GM18502 (cell line): ENCODE measurements at regions not wholly inside any gene's neighbourhood (a gene's known extent, or its start where the extent isn't known, plus 50 kb on each side); places are given as distances from the start of the nearest gene placed in this dataset.
"Not testable (repeated sequence)": the region's sequence is repeated elsewhere in the genome, so short reads cannot be mapped to it uniquely, and the experiment has no call there.

Experiments used
- ATAC-seq: cut with Tn5 transposase; IDR thresholded peaks from one replicate; pipeline ENCODE4 v1.9.1; 2021; ENCODE audit warnings: mild to moderate bottlenecking; ENCODE audit not compliant: unreplicated experiment, poor library complexity

GRCh38 chr12:73180734-73181133 is 908.6 kb downstream of the TRHDE start:
- no peak for ATAC-seq

DNA sequence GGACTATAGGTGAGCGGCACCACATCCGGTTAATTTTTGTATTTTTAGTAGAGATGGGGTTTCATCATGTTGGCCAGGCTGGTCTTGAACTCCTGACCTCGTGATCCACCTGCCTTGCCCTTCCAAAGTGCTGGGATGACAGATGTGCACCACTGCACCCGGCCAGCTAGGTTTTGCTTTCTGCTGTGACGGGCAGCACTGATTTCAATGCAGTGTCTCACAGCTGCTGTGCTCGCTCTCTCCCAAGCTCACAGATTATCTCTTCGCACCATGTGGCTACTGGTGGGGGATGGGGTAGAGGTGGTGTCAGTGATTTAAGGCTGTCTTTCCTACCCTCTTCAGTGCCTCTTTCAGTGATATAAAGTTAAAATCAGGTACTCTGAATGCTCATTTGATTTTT is 909.1 kb downstream of the TRHDE start:
- no peak for ATAC-seq

DNA sequence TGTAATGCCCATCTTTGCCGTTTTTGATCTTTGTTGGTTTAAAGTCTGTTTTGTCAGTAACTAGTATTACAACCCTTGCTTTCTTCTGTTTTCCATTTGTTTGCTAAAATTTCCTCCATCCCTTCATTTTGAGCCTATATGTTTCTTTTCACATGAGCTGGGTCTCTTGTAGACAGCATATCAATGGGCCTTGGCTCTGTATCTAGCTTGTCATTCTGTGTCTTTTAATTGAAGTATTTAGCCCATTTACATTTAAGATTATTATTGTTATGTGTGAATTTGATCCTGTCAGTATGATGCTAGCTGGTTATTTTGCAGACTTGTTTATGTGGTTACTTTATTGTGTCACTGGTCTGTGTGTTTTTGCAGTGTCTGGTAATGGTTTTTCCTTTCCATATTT is 913.2 kb downstream of the TRHDE start:
- no peak for ATAC-seq

DNA sequence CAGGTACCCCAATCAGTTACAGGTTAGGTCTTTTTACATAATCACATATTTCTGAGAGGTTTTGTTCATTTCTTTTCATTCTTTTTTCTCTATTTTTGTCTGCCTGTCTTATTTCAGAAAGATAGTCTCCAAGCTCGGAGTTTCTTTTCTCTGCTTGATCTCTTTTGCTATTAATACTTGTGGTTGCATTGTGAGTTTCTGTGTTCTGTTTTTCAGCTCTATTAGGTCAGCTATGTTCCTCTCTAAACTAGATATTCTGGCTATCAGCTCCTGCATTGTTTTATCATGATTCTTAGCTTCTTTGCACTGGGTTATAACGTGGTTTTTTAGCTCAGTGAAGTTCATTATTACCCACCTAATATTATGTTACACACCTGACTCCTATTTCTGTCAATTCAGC is 914.1 kb downstream of the TRHDE start:
- no peak for ATAC-seq

- ATAC-seq: no peak
Measured at GRCh38 chr12:73187765-73188164, 915.6 kb downstream of the TRHDE start.

- no peak for ATAC-seq
Measured at GRCh38 chr12:73210548-73211204, 938.5 kb downstream of the TRHDE start.

DNA sequence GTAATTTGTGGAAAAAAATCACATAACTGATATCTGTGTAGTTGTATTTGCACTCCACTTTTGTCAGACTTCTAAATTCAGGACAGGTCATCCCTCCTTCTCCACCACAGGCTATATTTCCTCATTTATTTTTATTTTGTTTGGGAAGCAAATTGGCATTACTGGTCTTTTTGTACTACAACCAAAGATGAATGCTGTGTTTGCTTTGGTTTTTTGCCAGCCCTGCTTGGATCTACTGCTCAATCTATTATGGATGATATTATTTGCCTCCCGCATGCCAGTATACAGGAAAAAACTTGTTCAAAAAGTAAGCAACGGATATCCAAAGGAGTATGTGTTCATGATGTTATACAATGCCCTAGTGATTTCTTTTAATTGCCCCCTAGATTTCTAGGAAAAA is 948.8 kb downstream of the TRHDE start:
- ATAC-seq: no peak

DNA sequence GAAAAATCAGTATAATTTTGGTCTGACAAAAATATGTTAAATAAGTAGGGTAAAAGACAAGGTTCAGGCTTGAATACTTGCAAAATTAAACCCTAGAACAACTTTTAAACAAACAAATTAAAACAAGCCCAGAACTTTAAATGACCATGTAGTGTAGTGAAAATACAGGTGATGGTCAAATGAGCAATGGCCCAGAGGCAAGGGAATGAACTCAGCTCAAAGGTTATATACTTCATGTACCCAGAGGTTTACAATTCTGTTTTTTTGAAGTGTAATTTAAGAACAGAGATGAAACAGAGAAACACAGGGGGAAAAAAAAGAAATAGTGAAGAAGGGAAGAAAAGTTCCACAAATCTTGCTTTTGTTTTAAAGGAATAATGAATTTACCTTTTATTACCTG is 949.2 kb downstream of the TRHDE start:
- no peak for ATAC-seq

DNA sequence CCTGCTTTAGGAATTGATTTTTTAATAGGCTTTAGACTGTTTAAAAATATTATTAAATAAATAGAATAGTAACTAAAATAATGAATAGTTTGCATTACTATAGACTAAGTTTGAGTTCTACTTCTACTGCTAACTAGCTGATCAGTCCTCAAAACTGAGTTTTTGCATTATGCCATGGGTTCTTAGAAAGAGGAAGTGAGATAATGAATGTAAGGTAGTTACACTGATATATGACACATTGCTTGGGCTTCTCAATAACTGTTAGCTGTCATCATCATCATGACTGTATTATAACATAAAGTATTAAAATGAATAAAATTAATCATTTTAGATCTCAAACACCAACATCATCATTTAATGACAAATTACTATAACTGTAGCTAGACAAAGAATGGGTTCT is 949.7 kb downstream of the TRHDE start:
- no peak for ATAC-seq

- ATAC-seq: no peak
Measured at GRCh38 chr12:73225371-73225937, 953.3 kb downstream of the TRHDE start.

DNA sequence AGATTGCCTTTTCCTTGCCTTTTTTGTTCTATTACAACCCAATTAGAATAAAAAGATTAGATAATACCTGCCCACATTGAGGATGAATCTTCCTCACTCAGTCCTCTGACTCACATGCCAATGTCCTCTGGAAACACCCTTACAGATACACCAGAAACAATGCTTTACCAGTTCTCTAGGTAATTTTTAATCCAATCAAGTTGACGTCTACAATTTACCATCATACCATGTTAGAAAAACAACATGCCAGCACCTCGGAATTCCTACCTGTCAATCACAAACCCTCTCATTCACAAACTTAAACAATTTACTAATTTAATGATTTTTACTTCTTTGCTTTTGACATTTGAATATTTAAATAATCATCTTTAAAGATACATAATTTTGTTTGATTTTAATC is 953.8 kb downstream of the TRHDE start:
- no peak for ATAC-seq

GRCh38 chr12:73226593-73226992 is 954.4 kb downstream of the TRHDE start:
- no peak for ATAC-seq

DNA sequence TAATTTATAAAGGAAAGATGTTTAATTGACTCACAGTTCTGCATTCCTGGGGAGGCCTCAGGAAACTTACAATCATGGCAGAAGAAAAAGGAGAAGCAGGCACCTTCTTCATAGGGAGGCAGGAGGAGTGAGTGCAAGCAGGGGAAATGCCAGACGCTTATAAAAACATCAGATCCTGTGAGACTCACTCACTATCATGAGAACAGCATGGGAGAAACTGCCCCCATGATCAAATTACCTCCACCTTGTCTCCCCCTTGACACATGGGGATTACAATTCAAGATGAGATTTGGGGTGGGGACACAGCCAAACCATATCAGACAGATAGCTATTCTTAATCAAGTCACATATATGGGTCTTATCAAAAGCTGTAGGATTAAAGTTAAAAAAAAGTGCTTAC is 956.7 kb downstream of the TRHDE start:
- ATAC-seq: not testable (repeated sequence)

DNA sequence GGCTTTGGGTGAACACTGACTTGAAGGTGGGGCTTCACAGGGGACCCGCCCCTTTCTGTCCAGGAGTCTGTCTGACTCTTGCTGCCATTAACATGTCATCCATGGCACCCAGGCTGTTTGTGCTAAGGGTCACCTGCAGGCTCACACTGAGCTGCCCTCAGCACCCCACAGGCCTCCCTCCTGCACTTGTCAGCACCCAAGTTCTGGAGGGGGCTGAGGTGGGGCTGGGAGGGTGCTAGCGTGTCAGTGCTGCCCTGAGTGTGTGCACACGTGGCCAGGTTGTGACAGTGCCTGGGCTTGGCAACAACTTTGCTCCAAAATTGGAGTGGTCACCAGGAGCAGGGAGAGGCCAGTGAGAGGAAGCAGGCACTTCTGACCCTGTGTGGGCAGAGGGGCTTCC is 963.2 kb downstream of the TRHDE start:
- ATAC-seq: no peak

DNA sequence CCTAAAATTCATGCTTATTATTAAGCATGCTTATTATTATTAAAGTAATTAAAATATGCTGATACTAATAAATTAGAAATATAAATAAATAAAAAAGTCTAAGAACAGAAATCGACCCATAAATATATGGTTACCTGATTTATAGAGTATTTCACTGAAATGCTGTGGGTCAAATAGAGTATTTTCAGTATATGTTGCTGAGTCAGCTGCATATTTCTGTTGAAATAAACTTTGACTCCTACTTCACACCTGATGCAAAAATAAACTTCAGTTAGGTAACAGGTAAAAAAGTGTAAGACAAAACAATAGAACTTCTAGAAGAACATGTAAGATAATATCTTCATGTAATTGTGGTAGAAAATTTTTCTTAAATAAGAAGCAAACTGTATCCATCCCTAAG is 967.9 kb downstream of the TRHDE start:
- ATAC-seq: no peak

DNA sequence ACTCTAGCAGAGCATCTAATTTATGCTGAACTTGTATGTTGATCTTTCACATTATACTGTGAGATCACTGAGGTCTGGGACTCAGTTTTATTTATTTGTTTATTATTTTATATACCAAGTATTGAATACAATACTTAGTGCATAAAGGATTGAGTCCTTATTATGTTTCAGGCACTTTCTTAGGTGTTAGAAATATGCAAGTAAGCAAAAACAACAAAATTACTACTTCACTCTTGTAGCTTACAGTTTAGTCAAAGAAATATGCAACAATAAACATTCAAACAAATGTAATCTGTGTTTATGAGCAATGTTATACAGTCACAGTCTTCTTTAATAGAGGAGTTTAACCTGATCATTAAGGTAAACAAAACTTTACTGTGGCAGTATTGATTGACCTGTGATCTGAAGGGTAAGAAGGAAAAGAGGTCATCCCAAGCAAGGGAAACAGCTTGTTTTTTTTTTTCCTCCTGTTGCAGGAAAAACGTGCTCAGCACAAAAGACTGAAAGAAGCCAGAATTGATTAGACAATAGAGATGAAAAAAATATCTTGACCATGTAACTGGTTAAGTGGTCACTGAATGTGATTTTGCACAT is 990.7 kb downstream of the TRHDE start:
- ATAC-seq: no peak

DNA sequence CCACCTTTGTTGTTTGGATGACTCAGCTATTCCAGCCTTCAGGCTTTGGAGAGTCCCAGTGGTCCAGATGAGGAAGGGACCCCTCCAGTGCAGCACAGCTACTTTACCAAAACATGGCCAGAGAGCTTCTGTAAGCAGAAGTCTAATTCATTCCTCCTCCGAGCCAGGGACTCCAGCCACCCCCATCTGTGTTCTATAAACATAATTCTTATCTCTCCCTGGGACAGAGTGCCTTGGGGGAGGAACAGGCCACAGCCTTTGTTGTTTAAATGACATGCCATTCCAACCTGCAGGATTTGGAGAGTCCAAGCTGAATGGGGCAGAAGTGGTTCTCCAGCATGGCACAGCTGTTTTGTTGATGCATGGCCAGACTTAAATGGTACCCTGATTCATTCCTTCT is 994.0 kb downstream of the TRHDE start:
- no peak for ATAC-seq

DNA sequence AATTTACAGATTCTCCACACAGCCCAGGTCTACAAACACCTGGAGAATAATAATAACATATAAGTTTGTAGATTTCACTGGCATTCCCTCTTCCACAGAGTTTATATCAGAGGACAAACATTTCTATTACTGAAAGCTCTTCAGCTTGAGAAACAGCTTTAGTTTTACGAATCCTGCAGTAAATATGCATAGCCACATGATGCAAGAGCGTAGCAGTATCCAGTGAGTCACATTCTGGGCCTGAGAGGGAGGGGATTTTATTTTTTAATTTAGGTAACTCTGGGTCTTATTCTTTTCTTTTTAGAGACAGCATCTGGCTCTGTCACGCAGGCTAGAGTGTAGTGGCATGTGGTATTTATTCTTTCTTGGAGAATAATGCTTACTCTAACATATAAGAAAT is 1002.8 kb downstream of the TRHDE start:
- ATAC-seq: no peak

GRCh38 chr12:73277971-73278370 is 1005.8 kb downstream of the TRHDE start:
- ATAC-seq: no peak

DNA sequence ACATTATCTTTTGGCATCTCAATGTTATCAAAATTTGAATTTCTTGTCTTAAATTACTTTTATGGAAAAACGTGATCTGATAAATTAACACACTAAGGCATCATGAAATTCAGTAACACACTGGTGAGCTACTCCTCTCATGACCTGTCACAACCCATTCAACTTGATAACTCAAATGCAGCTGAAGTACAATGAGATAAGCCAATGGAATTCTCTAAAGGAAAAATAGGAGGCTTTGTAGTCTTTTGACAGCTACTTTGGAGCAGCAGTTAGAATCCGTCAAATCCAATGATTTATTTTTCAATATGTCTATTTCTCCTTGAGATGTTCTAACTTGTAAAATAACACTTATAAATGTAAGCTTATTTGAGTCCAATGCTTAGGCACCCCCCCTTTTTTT is 1029.4 kb downstream of the TRHDE start:
- ATAC-seq: no peak

- no peak for ATAC-seq
Measured at GRCh38 chr12:73307260-73307659, 1035.1 kb downstream of the TRHDE start.

GRCh38 chr12:73308079-73308478 is 1035.9 kb downstream of the TRHDE start:
- ATAC-seq: no peak
